Left cardiac atrium (tissue), 4 donors: ENCODE measurements at regions not wholly inside any gene's neighbourhood (a gene's known extent, or its start where the extent isn't known, plus 50 kb on each side); places are given as distances from the start of the nearest gene placed in this dataset.

Source experiments
- ATAC-seq, 2 donors: fragments of 200-7000 bp; cut with Tn5 transposase; one replicate each; pipeline ENCODE4 v1.9.1; 2020; ENCODE audit warnings: mild to moderate bottlenecking in 2 of 2, moderate library complexity in 2 of 2
- DNase-seq: peaks from one replicate; pipeline ENCODE4 v3.0.0-alpha.2; 2020
- intact Hi-C, 2 donors: fragments of 100-400 bp; cut with DNase I; formaldehyde crosslinking; loops; one replicate each; pipeline versions ENCODE4 v1.14.1 to v1.15.1; 2022 to 2023
- donor health status: DM: no; HTN: yes; CAD: no.
- donor health status: DM: no; HTN: yes; CAD: no; lungs with severe emphysema.
- donor health status: DM: yes; HTN: yes; CAD: no.
- donor health status: Dilated cardiomyopathy.

DNA sequence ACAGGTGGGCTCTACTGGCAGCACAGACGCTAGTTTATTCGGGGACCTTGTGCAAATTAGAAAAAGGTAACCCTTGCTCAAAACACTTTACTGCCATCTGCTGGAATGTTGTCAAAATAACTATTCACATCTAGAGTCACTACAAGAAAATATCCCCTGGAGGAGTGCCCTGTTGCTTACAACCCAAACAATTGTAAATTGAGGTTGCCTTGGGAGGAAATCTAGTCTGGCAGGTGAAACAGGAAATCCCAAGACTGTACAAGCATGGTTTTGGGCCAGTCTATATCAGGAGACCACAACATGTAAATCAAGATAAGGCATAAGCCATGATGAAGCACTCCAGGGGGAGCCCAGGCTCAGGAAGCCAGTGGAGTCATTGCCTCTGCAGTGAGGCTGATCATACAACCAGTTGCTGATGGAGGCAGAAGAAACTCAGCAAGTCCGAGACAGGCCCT lies 136.8 kb upstream of the ACP3 start:
- ATAC-seq (no peak), DNase-seq (no peak)
- intact Hi-C loops, result loop anchor here (5.0 to 10.0 kb wide), 2 partner anchors 143 to 1126 kb away; partner anchors contain the start of gene CPNE4 (in 2 of the 2)

DNA sequence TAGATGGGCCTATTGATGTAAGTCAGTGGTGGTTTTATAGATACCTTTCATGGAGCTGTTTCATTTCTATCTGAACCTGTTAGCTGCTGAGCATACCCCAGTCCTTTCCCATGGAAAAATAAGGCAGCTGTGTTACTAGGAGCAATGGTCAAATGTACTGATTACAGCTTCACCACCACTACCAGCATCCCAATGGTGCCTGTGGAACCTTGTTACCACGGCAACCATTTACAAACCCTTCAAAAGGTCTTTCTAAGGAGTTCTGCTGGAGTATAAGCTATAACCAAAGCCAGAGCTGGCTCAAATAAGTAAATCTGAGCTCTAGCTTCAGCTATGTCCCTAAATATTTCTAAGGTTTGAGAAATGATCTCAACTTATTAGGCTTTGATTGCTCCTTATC lies 133.4 kb upstream of the ACP3 start:
- ATAC-seq, result no peak
- intact Hi-C loops, result loop anchor here (5.0 to 10.0 kb wide), 2 partner anchors 147 to 1129 kb away; partner anchors contain the start of gene CPNE4 (in 2 of the 2)
- no peak for DNase-seq

DNA sequence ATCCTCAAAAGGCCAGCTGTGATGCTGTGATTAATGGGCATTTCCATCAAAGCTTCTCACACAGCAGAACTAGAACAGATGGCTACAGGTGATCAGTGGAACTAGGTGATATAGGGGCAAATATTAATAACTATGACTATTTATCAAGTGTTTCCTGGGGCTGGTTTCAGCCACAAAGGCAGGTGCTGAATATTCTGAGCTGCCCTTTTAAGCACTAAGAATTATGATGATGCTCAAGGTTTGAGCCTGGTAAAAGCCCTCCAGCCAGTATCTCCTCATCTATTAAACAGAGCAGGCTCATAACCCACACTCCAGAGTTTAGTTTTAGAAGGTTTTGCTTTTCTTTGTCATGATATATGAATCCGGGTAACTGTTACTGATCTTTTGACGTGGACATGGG lies 129.5 kb upstream of the ACP3 start:
- intact Hi-C loops, result loop anchor here in 1 of 2 donors (10.0 kb wide), 1 partner anchor 1133 kb away; no protein-coding TSS in a partner anchor
- DNase-seq (no peak), ATAC-seq (no peak)

DNA sequence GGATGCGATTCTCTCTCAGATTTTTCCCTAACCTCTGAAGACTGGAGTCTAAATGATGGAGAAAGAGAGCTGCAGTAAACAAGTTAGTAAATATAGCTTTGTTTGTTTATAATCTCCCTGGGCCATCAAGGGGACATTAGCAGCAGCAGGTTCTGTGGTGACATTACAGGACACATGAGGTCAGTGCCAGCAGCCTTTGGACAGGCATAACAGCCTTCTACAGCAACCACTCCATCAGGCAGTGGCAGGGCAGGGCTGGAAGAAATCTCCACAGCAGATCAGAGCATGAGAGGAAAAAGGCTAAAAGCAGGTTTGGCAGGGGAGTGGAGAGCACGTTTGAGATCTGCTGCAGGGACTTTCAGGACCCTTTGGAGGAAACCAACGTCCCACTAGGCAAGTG lies 127.6 kb upstream of the ACP3 start:
- intact Hi-C loops, result loop anchor here in 1 of 2 donors (10.0 kb wide), 1 partner anchor 1135 kb away; no protein-coding TSS in a partner anchor

GRCh38 chr3:132196113-132196512 lies 121.1 kb upstream of the ACP3 start:
- DNase-seq (no peak), ATAC-seq (no peak)
- intact Hi-C loops, result no loop called here

More for the DNA sequence above, 127.6 kb upstream of the ACP3 start:
- DNase-seq, result no peak
- no peak for ATAC-seq

DNA sequence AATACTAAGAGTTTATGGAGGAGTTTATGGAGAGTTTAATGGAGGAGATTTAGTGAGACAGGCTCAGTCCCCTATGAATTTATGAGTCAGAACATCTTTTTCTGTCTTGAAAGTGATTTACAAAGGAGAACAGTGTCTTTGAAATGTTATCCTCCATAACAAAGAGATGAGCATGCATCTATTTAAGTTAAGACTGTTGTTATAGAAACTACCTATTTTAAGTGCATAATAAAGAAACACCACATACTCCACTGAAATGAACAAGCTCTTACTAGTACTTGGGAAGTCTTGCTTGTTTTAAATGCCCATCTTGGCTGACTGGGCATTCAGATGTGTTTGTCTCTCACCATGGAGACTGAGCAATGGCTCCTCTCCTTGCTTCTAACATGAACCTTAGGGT lies 118.7 kb upstream of the ACP3 start:
- ATAC-seq (no peak), DNase-seq (no peak)
- intact Hi-C loops, result no loop called here

GRCh38 chr3:132199451-132199850 lies 117.8 kb upstream of the ACP3 start:
- DNase-seq (no peak), ATAC-seq (no peak)
- intact Hi-C loops, result no loop called here

- ATAC-seq (no peak), DNase-seq (no peak)
- intact Hi-C loops, result no loop called here
These were observed 114.6 kb upstream of the ACP3 start for GRCh38 chr3:132202586-132202985.

DNA sequence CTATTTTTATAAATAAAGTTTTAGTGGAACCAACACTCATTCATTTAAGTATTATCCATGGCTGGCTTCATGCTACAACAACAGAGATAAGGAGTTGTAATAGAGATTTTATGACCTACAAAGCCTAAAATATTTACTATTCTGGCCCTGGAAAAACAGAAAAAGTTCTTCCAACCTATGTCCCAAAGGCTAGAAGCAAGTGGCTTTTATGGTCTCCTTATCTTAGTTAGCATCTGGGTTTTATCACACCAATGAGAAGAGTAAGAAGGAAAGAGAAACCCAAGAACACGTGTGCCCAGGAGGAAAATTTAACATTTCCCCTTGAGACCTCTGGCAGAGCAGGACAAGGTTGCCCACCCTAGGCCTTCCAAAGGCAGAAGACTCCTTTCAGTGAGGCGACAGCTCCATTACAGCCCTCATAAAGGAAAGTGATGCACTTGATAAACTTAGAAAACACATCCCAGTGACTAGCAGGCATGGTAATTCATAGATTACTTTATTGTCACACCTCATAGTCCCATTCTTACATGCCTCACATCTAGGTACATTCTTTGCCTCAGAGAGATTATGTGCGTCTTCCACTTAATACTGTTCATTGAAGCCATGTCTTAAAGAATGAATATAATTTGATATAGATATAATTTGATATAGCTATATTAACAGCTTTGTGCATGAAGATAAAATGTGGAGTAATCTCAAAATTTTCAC lies 113.2 kb upstream of the ACP3 start:
- intact Hi-C loops, result no loop called here

GRCh38 chr3:132205609-132206008 lies 111.6 kb upstream of the ACP3 start:
- intact Hi-C loops, result no loop called here
- ATAC-seq (no peak), DNase-seq (no peak)

More for the DNA sequence above, 113.2 kb upstream of the ACP3 start:
- DNase-seq (no peak), ATAC-seq (no peak)

GRCh38 chr3:132209855-132210254 lies 107.4 kb upstream of the ACP3 start:
- ATAC-seq (no peak), DNase-seq (no peak)
- intact Hi-C loops, result no loop called here

- intact Hi-C loops, result no loop called here
- ATAC-seq (peak in 1 of 2 donors; percentile 16), DNase-seq (no peak)
These were observed 106.5 kb upstream of the ACP3 start for GRCh38 chr3:132210476-132211346.

DNA sequence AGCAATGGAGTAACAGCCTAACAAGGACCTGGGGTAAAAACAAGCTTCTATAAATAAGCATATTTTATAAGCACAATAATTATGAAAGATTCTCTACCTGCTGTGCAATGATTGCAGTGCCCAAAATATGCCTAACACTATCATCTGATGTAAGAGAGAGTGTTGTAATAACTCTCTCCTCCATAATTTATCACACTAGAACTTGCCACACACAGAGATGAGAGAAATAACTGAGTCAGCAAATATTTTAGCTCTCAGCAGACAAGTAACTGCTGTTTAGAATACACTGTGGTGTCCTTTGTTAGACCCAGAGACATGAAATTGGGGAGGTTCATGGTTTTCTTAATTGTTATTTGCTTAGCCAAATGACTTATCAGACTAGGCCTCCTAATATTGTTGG lies 105.3 kb upstream of the ACP3 start:
- peak; percentile 23 to 89 for ATAC-seq
- DNase-seq, result no peak
- intact Hi-C loops, result no loop called here

DNA sequence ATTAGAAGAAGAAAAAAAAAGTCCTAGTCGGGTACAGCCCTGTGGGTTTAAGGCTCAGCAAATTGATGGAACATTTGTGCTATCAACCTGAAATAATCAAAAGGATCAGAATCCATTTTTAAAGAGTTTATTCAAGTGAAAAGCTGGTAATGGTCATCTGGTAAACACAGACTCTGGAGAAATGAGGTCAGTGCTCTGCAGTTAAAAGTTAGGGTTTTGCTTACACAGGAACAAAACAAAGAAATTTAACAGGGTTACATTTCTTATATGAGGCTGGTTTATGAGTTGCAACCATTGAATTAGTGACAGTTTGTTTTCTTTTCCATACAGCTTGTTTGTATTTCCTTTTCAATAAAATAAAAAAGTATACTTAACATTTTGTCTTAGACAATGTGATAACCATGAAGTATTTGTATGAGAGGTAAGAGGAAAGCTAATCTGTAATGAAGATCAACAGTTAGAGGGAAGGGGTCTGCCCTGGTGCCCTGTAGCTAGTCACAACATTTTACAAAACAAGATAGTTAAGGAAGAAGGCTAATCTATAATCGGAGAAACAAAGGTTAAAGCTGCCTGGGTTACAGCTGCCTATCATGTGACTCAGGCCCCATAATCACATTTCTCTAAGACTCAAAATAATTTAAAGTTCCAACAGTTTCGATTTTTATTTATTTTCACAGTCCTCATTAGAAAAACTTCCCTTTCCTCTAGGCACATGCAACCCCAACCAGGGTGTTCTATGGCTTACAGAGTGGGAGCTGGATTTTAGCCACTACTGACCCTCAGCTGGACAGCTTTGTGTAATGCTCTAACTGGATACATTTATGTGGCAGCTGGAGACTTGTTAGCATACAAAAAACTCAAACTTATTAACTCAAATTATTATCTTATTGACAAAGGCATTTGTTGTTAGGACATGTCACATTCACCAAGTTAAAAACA lies 98.1 kb upstream of the ACP3 start:
- intact Hi-C loops, result no loop called here
- DNase-seq, result no peak

GRCh38 chr3:132220986-132221385 lies 96.2 kb upstream of the ACP3 start:
- intact Hi-C loops, result no loop called here
- no peak for DNase-seq
- no peak for ATAC-seq

More for the DNA sequence above, 98.1 kb upstream of the ACP3 start:
- no peak for ATAC-seq

GRCh38 chr3:132222868-132223538 lies 94.2 kb upstream of the ACP3 start:
- intact Hi-C loops, result no loop called here
- ATAC-seq (peak; percentile 23 to 34), DNase-seq (peak; percentile 23)

DNA sequence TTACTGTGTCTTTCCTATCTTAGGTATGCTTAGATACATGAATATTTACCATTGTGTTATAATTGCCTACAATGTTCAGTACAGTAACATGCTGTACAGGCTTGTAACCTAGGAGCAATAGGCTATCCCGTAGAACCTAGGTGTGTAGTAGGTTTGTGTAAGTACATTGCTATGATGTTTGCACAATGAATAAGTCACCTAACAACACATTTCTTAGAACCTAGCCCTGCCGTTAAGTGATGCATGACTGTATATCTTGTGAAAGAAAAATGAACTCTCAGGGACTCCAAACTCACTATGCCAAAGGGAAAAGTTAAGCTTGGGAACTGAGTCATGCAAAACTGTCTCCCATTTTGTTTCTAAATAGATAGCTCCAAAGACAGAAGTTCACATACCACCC lies 91.5 kb upstream of the ACP3 start:
- DNase-seq (no peak), ATAC-seq (no peak)
- intact Hi-C loops, result no loop called here

- DNase-seq (no peak), ATAC-seq (no peak)
- intact Hi-C loops, result no loop called here
These were observed 88.3 kb upstream of the ACP3 start for GRCh38 chr3:132228923-132229322.

DNA sequence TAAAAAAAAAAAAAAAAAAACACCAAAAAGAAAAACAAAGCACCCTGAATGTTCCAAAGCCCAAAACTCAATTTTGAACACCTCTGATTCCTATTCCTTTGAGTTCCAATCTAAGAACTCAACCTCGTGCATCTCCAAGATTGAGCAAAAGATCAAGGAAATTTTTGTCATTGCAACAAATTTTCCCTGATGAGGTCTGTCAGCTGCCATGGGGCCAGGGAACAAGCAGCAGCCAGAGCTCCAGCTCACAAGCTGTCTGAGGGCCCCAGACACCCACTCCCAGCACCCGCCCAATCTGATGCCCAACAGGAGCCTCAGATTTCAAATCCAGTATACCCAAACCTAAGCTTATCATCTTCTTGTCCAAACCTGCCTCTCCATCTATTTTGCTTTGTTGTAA lies 87.6 kb upstream of the ACP3 start:
- no peak for DNase-seq
- intact Hi-C loops, result no loop called here
- ATAC-seq, result no peak
